ENCODE measurements at regions not wholly inside any gene's neighbourhood (a gene's known extent, or its start where the extent isn't known, plus 50 kb on each side); places are given as distances from the start of the nearest gene placed in this dataset.

DNA sequence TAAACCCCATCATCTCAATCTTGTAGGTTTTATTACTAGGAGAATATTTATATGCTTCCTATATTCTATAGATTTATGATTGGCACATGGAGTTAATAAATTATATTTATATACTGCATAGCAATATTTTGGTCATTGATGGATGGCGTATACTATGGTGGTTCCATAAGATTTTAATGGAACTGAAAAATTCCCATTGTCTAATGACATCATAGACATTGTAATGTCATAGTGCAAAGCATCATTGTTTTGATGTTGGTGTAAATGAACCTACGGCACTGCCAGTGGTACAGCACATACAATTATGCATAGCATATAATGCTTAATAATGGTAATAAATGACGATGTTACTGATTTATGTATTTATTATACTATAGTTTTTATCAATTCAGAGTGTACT is 1135.9 kb downstream of the CNTNAP5 start:
- TF ChIP-seq HDGF (IDR thresholded peaks at IDR 0.05; ENCODE audit: borderline replicate concordance) (no peak), ELF4 (IDR thresholded peaks at IDR 0.05) (no peak), CTBP1 (IDR thresholded peaks at IDR 0.05; ENCODE audit: borderline replicate concordance) (no peak)

Data from HEK293T (cell line).